SK-N-SH (cell line): ENCODE measurements at regions not wholly inside any gene's neighbourhood (a gene's known extent, or its start where the extent isn't known, plus 50 kb on each side); places are given as distances from the start of the nearest gene placed in this dataset.

Source experiments
- CTCF ChIA-PET: fragments of 300-600, 350-600 bp; formaldehyde crosslinking; extraction: SDS; loops from one replicate; lab custom pipeline; 2021; lab: Yijun Ruan, JAX
- POLR2A ChIA-PET: fragments of 350-600 bp; sonication (Branson Sonifier 250); formaldehyde crosslinking; extraction: SDS; loops from one replicate; lab custom pipeline; 2020; ENCODE audit warnings: antibody characterized with exemption, inconsistent platforms; lab: Yijun Ruan, JAX
- DNase-seq: peaks from one replicate; pipeline ENCODE4 v3.0.0; 2012
- H2AFZ ChIP-seq: fragments of 200-600 bp; sonication (generic); 2 replicates; pipeline ENCODE4 v1.8.1; 2016; ENCODE audit warnings: antibody characterized with exemption, mild to moderate bottlenecking, low read depth
- H3F3A ChIP-seq: fragments of 200-600 bp; sonication (generic); replicated peaks from 2 replicates; pipeline ENCODE3; 2016; ENCODE audit warnings: antibody characterized with exemption, mild to moderate bottlenecking; ENCODE audit not compliant: insufficient read depth
- H3K27ac ChIP-seq, 2 experiments: fragments of 200-500 bp in 1 of 2; fragments of 200-600 bp in 1 of 2; sonication (Bioruptor generic) in 1 of 2; sonication (generic), shearing (Covaris generic) in 1 of 2; 2 replicates each; pipeline versions ENCODE4 v1.5.1 to v1.6.1; 2014 to 2016; ENCODE audit warnings: low read depth in 2 of 2, inconsistent platforms in 1 of 2, low read length in 1 of 2, mild to moderate bottlenecking in 1 of 2, mixed read lengths in 1 of 2
- H3K27me3 ChIP-seq: fragments of 200-600 bp; sonication (generic), shearing (Covaris generic); 2 replicates; pipeline ENCODE4 v1.6.1; 2016; ENCODE audit warnings: mixed run types; ENCODE audit not compliant: insufficient read depth
- H3K36me3 ChIP-seq, 2 experiments: fragments of 200-500 bp in 1 of 2; fragments of 200-600 bp in 1 of 2; sonication (Bioruptor generic) in 1 of 2; sonication (generic) in 1 of 2; replicated peaks in 1 of 2; 2 replicates each; pipeline versions ENCODE3 to v1.5.1; 2014 to 2016; ENCODE audit warnings: low read length in 1 of 2, mild to moderate bottlenecking in 1 of 2; ENCODE audit not compliant: insufficient read depth in 2 of 2, control insufficient read depth in 1 of 2
- H3K4me1 ChIP-seq, 2 experiments: fragments of 200-500 bp in 1 of 2; fragments of 200-600 bp in 1 of 2; sonication (Bioruptor generic) in 1 of 2; sonication (generic), shearing (Covaris generic) in 1 of 2; 2 replicates each; pipeline versions ENCODE4 v1.5.1 to v1.6.1; 2014 to 2016; ENCODE audit warnings: low read depth in 1 of 2, low read length in 1 of 2, mixed run types in 1 of 2; ENCODE audit not compliant: insufficient read depth in 2 of 2, control insufficient read depth in 1 of 2
- H3K4me2 ChIP-seq: fragments of 200-600 bp; sonication (generic), shearing (Covaris generic); 2 replicates; pipeline ENCODE4 v1.6.1; 2017; ENCODE audit warnings: mixed run types
- H3K4me3 ChIP-seq, 2 experiments: fragments of 200-500 bp in 1 of 2; fragments of 200-600 bp in 1 of 2; sonication (Bioruptor generic) in 1 of 2; sonication (generic), shearing (Covaris generic) in 1 of 2; 2 replicates each; pipeline versions ENCODE4 v1.5.1 to v1.8.1; 2014 to 2016; ENCODE audit warnings: low read depth in 2 of 2, inconsistent platforms in 1 of 2, low read length in 1 of 2, mild to moderate bottlenecking in 1 of 2, mixed read lengths in 1 of 2, moderate library complexity in 1 of 2
- H3K79me2 ChIP-seq: fragments of 200-600 bp; sonication (generic); 2 replicates; pipeline ENCODE4 v1.8.1; 2017; ENCODE audit warnings: mild to moderate bottlenecking; ENCODE audit not compliant: insufficient read depth
- H3K9ac ChIP-seq: fragments of 200-600 bp; sonication (generic); 2 replicates; pipeline ENCODE4 v1.6.1; 2017; ENCODE audit warnings: mixed run types
- H3K9me2 ChIP-seq: fragments of 200-600 bp; sonication (generic); 2 replicates; pipeline ENCODE4 v1.6.1; 2017; ENCODE audit warnings: mixed run types
- H3K9me3 ChIP-seq: fragments of 200-600 bp; sonication (generic); 2 replicates; pipeline ENCODE4 v1.6.1; 2017; ENCODE audit warnings: mixed run types, mild to moderate bottlenecking, moderate library complexity
- H4K20me1 ChIP-seq: fragments of 200-600 bp; sonication (generic); 2 replicates; pipeline ENCODE4 v1.6.1; 2017; ENCODE audit warnings: mild to moderate bottlenecking, mixed run types; ENCODE audit not compliant: insufficient read depth
- CTCF ChIP-seq: fragments of 200-600 bp; sonication (generic); IDR thresholded peaks from 2 replicates; pipeline ENCODE4 v1.6.1; 2017; ENCODE audit warnings: antibody characterized with exemption, mild to moderate bottlenecking, moderate library complexity
- ELF1 ChIP-seq: IDR thresholded peaks from 2 replicates; pipeline ENCODE4 v1.4.0; 2012
- GATA2 ChIP-seq: sonication (generic); formaldehyde crosslinking; IDR thresholded peaks from 2 replicates; pipeline ENCODE4 v1.5.0; 2020; ENCODE audit warnings: mild to moderate bottlenecking, missing genetic modification reagents
- MEF2A ChIP-seq: IDR thresholded peaks from 2 replicates; pipeline ENCODE4 v1.4.0; 2012; ENCODE audit warnings: low read depth, borderline replicate concordance
- PBX3 ChIP-seq: IDR thresholded peaks from 2 replicates; pipeline ENCODE4; 2012
- REST ChIP-seq: IDR thresholded peaks from 2 replicates; pipeline ENCODE4 v1.6.1; 2012; ENCODE audit warnings: mild to moderate bottlenecking, low read depth, low read length, moderate library complexity
- SIN3A ChIP-seq: IDR thresholded peaks from 2 replicates; pipeline ENCODE4 v1.6.1; 2012; ENCODE audit warnings: low read depth, mild to moderate bottlenecking, low read length, moderate library complexity, borderline replicate concordance
- SMC3 ChIP-seq: IDR thresholded peaks from 2 replicates; pipeline ENCODE4 v1.6.1; 2012; ENCODE audit warnings: low read depth, low read length, improper control_type of control experiment
- TCF12 ChIP-seq: IDR thresholded peaks from 2 replicates; pipeline ENCODE4 v1.4.0; 2012
- WGBS: methylation state at CpG from one replicate; pipeline ENCODE4 v1.1.6; 2017; ENCODE audit warnings: low lambda C conversion rate; 5-methylcytosine and 5-hydroxymethylcytosine counted together

- TF ChIP-seq GATA2 (CRISPR knock-in tag): no peak
- TF ChIP-seq ELF1: no peak
- no peak for TF ChIP-seq REST
- TF ChIP-seq SMC3: no peak
- no peak for TF ChIP-seq PBX3
- TF ChIP-seq TCF12: no peak
Measured at GRCh38 chr4:103359900-103360299, 161.8 kb upstream of the CENPE start (continued).

GRCh38 chr4:103354006-103354405 is 155.9 kb upstream of the CENPE start:
- Histone ChIP-seq H3K4me2 (no peak overlapping the region), H3K27me3 (no peaks in the 10 kb centered on the region; the same call in 1 of the 2 replicates), H3K79me2 (no peaks in the 10 kb centered on the region), H3K9me2 (no peaks in the 10 kb centered on the region), H3K9ac (no peak overlapping the region), H4K20me1 (no peaks in the 10 kb centered on the region), H2AFZ (no peak overlapping the region), H3K27ac (no peak overlapping the region), H3K9me3 (no peaks in the 10 kb centered on the region), H3K4me1 (no peaks in the 10 kb centered on the region), H3K4me3 (no peak overlapping the region), H3K36me3 (no peaks in the 10 kb centered on the region), H3F3A (no peaks in the 10 kb centered on the region)
- POLR2A ChIA-PET: no interaction called here
- WGBS: 15% methylated on average over 2 of the region's 2 CpGs
- TF ChIP-seq CTCF: no peak
- TF ChIP-seq REST: no peak
- TF ChIP-seq SIN3A: no peak
- TF ChIP-seq MEF2A: no peak
- TF ChIP-seq ELF1: no peak
- DNase-seq: no peak
- CTCF ChIA-PET: no interaction called here
